ENCODE measurements at regions not wholly inside any gene's neighbourhood (a gene's known extent, or its start where the extent isn't known, plus 50 kb on each side); places are given as distances from the start of the nearest gene placed in this dataset.

DNA sequence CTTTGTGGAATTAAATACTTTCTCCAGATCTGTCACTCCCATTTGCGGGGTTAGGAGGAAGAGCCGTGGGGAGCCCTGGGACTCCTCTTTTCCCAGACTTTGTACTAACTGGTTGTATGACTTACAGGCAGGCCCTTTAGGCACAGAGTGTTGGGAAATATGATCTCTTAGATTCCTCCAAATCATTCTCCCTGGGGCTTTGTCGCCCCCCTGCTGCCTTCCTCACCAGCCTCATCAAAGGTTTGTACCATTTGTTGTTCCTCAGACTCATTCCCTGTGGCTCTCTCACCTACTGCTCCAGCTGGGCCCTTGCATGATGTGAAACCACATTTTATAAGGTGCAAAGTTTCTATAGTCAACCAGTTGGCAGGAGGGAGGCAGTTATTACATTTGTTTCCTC, 56.4 kb downstream of the CRYGS start:
- TF ChIP-seq POLR2A (IDR thresholded peaks at IDR 0.05) = no peak
- TF ChIP-seq, protein P1, sequence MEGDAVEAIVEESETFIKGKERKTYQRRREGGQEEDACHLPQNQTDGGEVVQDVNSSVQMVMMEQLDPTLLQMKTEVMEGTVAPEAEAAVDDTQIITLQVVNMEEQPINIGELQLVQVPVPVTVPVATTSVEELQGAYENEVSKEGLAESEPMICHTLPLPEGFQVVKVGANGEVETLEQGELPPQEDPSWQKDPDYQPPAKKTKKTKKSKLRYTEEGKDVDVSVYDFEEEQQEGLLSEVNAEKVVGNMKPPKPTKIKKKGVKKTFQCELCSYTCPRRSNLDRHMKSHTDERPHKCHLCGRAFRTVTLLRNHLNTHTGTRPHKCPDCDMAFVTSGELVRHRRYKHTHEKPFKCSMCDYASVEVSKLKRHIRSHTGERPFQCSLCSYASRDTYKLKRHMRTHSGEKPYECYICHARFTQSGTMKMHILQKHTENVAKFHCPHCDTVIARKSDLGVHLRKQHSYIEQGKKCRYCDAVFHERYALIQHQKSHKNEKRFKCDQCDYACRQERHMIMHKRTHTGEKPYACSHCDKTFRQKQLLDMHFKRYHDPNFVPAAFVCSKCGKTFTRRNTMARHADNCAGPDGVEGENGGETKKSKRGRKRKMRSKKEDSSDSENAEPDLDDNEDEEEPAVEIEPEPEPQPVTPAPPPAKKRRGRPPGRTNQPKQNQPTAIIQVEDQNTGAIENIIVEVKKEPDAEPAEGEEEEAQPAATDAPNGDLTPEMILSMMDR (IDR thresholded peaks at IDR 0.05) = no peak
- no peak for TF ChIP-seq POLR2AphosphoS5 (IDR thresholded peaks at IDR 0.05)
- no peak for TF ChIP-seq EP300 (IDR thresholded peaks at IDR 0.05)

Measured in gastroesophageal sphincter (tissue), 3 donors.